Endothelial cell of hepatic sinusoid (primary cell): ENCODE measurements at regions not wholly inside any gene's neighbourhood (a gene's known extent, or its start where the extent isn't known, plus 50 kb on each side); places are given as distances from the start of the nearest gene placed in this dataset.

Experiments used
- in situ Hi-C: cut with HindIII; loops from 2 replicates; pipeline ENCODE4 v1.10.0; 2017; ENCODE audit warnings: low sequenced_read_pairs

- in situ Hi-C loops: no loop called here
Measured at GRCh38 chr6:105509506-105510331, 106.8 kb upstream of the PREP start.

- in situ Hi-C loops: no loop called here
Measured at GRCh38 chr6:105507811-105508210, 104.9 kb upstream of the PREP start.

- in situ Hi-C loops: no loop called here
Measured at GRCh38 chr6:105504706-105505105, 101.8 kb upstream of the PREP start.

- in situ Hi-C loops: no loop called here
Measured at GRCh38 chr6:105503641-105504040, 100.8 kb upstream of the PREP start.

GRCh38 chr6:105501826-105502344, 99.0 kb upstream of the PREP start:
- in situ Hi-C loops: no loop called here

- in situ Hi-C loops: no loop called here
Measured at GRCh38 chr6:105501246-105501645, 98.4 kb upstream of the PREP start.

GRCh38 chr6:105500693-105501092, 97.8 kb upstream of the PREP start:
- in situ Hi-C loops: no loop called here

GRCh38 chr6:105499931-105500330, 97.0 kb upstream of the PREP start:
- in situ Hi-C loops: no loop called here

GRCh38 chr6:105499136-105499870, 96.4 kb upstream of the PREP start:
- in situ Hi-C loops: no loop called here

GRCh38 chr6:105497549-105497948, 94.7 kb upstream of the PREP start:
- in situ Hi-C loops: no loop called here

- in situ Hi-C loops: no loop called here
Measured at GRCh38 chr6:105495515-105495914, 92.6 kb upstream of the PREP start.

- in situ Hi-C loops: no loop called here
Measured at GRCh38 chr6:105494688-105495087, 91.8 kb upstream of the PREP start.

- in situ Hi-C loops: no loop called here
Measured at GRCh38 chr6:105493736-105494135, 90.9 kb upstream of the PREP start.

- in situ Hi-C loops: no loop called here
Measured at GRCh38 chr6:105492706-105493673, 90.1 kb upstream of the PREP start.

- in situ Hi-C loops: no loop called here
Measured at GRCh38 chr6:105489216-105489530, 86.3 kb upstream of the PREP start.

- in situ Hi-C loops: no loop called here
Measured at GRCh38 chr6:105488516-105489215, 85.8 kb upstream of the PREP start.

- in situ Hi-C loops: no loop called here
Measured at GRCh38 chr6:105487040-105487790, 84.3 kb upstream of the PREP start.

GRCh38 chr6:105485456-105485855, 82.6 kb upstream of the PREP start:
- in situ Hi-C loops: no loop called here

GRCh38 chr6:105484238-105485161, 81.6 kb upstream of the PREP start:
- in situ Hi-C loops: no loop called here
